ENCODE measurements at regions not wholly inside any gene's neighbourhood (a gene's known extent, or its start where the extent isn't known, plus 50 kb on each side); places are given as distances from the start of the nearest gene placed in this dataset.
"Not testable (repeated sequence)": the region's sequence is repeated elsewhere in the genome, so short reads cannot be mapped to it uniquely, and the experiment has no call there.

DNA sequence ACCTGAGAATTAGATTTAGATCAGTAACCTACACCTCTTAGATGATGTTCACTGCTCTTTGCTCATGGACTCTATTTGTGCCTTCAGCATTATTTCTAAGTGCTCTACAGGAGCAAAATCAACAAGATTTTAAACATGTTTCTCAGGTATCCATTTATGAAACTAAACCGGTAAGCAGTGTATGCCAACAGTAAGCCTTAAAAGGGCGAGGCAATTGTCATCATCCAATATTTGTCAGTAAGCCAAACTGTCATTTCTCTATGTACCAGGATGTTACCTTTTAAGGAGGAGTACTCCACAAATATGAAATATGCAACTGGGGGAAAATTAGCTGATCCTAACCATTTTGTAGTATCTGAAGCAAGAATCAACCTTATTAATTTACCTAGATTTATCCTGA is 69.6 kb upstream of the ZNF184 start:
- DNase-seq, result no peak

DNA sequence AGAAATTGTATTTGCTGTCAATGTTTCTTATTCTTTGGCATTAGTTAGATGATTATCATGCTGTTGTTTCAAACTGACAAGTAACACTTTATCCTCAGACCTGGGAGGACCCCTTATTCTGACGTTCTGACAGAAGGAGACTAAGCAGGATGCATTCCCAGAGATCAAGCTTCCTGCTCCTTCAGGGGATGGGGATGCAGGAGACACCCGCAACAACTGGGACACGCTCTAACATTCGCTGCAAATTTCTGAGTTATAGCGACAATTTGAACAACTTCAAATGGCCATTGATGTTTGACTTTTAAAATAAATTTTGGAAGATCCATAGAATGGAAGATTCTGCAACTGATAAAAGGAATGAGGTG is 69.0 kb upstream of the ZNF184 start:
- no peak for DNase-seq

DNA sequence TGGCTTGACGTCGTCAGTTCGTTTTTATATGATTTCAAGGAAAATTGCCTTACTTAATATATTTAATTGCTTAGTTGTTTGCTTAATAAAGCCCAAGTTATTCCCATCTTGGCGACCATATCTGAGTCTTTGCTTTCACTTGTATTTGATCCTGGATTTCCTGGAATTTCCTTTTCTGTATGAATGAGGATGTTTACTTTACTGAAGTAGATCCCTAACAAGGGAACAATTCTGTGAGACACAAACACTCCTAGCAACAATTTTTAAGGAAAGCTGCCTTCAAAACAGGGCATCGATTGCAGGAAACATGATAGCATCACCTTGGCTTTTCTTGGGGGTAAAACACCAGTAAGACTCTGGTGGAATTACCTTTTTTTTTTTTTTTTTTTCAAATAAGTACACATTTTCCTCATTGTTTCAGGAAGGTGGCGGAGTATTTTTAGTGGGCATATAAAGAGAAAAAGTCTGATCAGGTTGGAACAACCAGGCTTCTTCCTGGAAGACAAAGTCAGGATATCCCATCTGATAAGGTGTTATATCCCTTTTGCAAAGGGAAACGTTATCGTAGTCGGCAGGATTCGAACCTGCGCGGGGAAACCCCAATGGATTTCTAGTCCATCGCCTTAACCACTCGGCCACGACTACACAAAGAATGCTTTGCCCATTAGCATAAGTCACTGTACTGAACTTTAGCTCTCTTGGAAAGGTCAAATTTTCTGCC is 68.5 kb upstream of the ZNF184 start:
- DNase-seq, result no peak

DNA sequence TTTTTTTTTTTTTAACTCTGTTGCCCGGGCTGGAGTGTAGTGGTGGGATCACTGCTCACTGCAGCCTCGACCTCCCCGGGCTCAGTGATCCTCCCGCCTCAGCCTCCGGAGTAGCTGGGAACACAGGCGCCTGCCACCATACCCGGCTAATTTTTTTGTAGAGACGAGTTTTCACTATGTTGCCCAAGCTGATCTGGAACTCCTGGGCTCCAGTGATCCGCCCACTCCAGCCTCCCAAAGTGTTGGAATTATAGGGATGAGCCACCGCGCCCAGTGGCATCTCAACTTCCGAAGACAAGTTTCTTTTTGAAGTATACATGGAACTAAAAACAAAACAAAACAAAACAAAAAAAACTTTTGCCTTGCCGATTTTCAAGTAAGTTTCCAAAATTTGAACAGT is 66.6 kb upstream of the ZNF184 start:
- DNase-seq, result no peak

DNA sequence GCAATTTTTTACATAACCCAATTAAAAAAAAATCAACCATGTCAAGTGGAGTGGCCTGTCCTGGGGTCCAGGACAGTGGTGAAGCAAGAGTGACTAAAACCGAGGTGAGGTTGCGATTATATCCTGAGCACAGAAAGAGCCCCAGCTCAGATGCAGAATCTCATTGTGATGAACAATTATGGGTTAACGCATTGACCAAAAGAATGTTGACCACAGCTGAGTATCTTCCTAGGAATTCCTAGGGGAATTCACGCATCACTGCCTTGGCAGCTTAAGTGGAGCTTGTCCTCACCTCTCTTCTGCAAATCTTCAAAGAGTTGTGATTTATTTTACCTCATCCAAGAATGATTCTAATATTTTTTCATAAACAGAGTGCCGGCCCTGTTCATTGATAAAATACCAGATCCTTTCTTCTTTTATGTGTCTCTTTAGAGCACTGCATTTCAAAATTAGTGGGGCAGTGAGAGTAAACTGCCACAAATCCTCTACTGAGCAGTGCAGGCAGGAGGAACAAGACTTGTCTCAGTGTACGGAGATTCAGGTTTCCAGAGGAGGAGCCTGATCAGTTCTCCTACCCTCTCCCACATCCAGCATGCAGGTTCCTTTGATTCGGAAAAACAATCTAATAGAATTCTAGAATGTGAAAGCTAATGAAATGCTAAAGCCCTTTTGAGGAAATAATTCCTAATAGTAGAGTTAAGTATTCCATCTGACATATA is 60.1 kb upstream of the ZNF184 start:
- no peak for DNase-seq

DNA sequence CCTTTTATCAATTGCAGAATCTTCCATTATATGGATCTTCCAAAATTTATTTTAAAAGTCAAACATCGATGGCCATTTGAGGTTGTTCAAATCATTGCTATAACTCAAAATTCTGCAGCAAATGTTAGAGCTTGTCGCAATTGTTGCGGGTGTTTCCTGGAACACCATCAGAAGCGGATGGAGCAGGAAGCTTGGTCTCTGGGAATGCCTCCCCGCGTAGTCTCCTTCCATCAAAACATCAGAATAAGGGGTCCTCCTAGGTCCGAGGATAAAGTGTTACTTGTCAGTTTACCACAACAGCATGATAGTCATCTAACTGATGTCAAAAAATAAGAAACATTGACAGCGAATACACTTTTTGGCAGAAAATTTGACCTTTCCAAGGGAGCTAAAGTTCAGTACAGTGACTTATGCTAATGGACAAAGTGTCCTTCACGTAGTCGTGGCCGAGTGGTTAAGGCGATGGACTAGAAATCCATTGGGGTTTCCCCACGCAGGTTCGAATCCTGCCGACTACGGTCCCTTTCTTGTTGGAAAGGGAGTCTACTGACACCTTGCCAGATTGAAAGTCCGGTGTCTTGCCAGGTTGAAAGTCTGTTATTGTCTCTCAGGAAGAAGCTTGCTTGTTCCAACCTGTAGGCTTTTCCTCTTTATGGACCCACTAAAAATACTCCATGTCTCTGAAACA is 59.0 kb upstream of the ZNF184 start:
- no peak for DNase-seq

DNA sequence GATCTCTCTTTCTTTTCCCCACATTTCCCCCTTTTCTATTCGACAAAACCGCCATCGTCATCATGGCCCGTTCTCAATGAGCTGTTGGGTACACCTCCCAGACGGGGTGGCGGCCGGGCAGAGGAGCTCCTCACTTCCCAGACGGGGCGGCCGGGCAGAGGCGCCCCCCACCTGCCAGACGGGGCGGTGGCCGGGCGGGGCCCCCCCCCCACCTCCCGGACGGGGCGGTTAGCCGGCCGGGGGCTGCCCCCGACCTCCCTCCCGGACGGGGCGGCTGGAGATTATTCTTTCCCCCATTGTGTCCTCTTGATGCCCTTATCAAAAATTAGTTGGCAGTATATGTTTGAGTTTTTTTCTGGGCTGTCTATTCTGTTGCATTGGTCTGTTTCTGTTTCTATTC is 56.9 kb upstream of the ZNF184 start:
- DNase-seq, result not testable (repeated sequence)

DNA sequence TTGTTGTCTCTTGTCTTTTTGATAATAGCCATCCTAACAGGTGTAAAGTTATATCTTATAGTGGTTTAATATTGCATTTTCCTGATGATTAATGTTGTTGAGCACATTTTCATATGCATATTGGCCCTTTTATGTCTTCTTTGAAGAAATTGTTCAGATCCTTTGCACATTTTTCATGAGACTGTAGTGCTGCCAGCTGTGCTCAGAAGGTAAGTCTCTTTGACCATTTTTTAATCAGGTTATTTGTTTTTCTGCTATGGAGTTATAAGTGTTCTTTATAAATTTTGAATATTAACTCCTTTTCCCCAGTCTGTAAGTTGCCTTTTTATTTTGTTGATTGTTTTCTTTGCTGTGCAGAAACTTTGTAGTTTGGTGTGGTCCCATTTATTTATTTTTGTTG is 55.8 kb upstream of the ZNF184 start:
- DNase-seq, result no peak
